ENCODE measurements at regions not wholly inside any gene's neighbourhood (a gene's known extent, or its start where the extent isn't known, plus 50 kb on each side); places are given as distances from the start of the nearest gene placed in this dataset.

GRCh38 chr4:100970414-100970813 lies 376.9 kb downstream of the PPP3CA start:
- Histone ChIP-seq H3K27ac (ENCODE audit: low read depth, low read length) (no peak overlapping the region), H3K4me3 (ENCODE audit: low read depth, low read length) (no peak overlapping the region), H3K36me3 (ENCODE audit: control insufficient read depth, insufficient read depth, low read length) (no peaks in the 10 kb centered on the region), H3K9me3 (ENCODE audit: control insufficient read depth, insufficient read depth, low read length) (no peaks in the 10 kb centered on the region), H3K27me3 (ENCODE audit: control insufficient read depth, insufficient read depth, low read length) (no peaks in the 10 kb centered on the region), H3K4me1 (ENCODE audit: control insufficient read depth, insufficient read depth, low read length) (no peaks in the 10 kb centered on the region)
- WGBS (ENCODE audit: insufficient coverage) = no CpG with 5 or more reads among the region's 3 CpGs
- DNase-seq (ENCODE audit: low read depth in 4 of 6, low spot score in 6 of 6) = peak in 1 of 6 donors; percentile 42

DNA sequence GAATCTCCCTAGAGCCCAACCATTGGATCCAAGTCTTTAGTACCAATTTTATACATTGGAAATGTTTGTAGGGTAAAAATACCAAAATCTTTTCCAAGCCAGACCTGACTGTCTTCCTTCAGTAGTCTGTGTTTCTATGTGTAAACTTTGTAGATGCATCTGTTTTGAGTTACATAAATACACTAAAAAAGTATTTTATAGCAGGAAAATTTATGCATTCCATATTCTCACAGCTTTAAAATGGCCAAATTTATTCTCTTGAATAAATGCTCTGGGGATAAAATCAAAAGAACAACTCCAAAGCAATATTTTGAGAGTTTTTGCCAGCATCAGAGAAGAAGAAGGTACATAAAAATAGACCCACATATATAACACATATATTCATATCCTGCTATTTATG lies 377.4 kb downstream of the PPP3CA start:
- Histone ChIP-seq H3K27ac (ENCODE audit: low read depth, low read length) (no peak overlapping the region), H3K27me3 (ENCODE audit: control insufficient read depth, insufficient read depth, low read length) (no peaks in the 10 kb centered on the region), H3K4me1 (ENCODE audit: control insufficient read depth, insufficient read depth, low read length) (no peaks in the 10 kb centered on the region), H3K4me3 (ENCODE audit: low read depth, low read length) (no peak overlapping the region), H3K36me3 (ENCODE audit: control insufficient read depth, insufficient read depth, low read length) (no peaks in the 10 kb centered on the region), H3K9me3 (ENCODE audit: control insufficient read depth, insufficient read depth, low read length) (no peaks in the 10 kb centered on the region)
- DNase-seq (ENCODE audit: low read depth in 4 of 6, low spot score in 6 of 6) = peak in 1 of 6 donors; percentile 70

DNA sequence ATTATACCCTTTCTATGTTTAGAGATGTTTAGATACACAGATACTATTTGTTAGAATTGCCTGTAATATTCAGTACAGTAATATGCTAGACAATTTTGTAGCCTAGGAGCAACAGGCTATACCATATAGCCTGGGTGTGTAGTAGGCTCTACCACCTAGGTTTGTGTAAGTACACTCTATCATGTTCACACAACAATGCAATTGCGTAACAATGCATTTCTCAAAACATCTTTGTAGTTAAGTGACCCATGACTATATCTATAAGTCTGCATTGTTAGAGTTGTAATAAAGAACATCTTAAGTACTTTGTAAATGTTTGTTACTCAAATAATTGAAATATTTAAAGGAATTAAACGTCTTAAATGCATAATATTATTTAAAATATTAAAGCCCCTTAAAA lies 379.3 kb downstream of the PPP3CA start:
- Histone ChIP-seq H3K27me3 (ENCODE audit: control insufficient read depth, insufficient read depth, low read length) (no peaks in the 10 kb centered on the region), H3K36me3 (ENCODE audit: control insufficient read depth, insufficient read depth, low read length) (no peaks in the 10 kb centered on the region), H3K9me3 (ENCODE audit: control insufficient read depth, insufficient read depth, low read length) (no peaks in the 10 kb centered on the region), H3K4me3 (ENCODE audit: low read depth, low read length) (no peak overlapping the region), H3K4me1 (ENCODE audit: control insufficient read depth, insufficient read depth, low read length) (no peaks in the 10 kb centered on the region), H3K27ac (ENCODE audit: low read depth, low read length) (no peak overlapping the region)
- no CpG with 5 or more reads among the region's 2 CpGs for WGBS (ENCODE audit: insufficient coverage)
- no peak for DNase-seq (ENCODE audit: low read depth in 4 of 6, low spot score in 6 of 6)

- no peaks in the 10 kb centered on the region for H3K36me3 ChIP-seq (ENCODE audit: control insufficient read depth, insufficient read depth, low read length)
- no peaks in the 10 kb centered on the region for H3K27me3 ChIP-seq (ENCODE audit: control insufficient read depth, insufficient read depth, low read length)
- H3K4me3 ChIP-seq (ENCODE audit: low read depth, low read length) = no peak overlapping the region
- no CpG with 5 or more reads among the region's 1 CpG for WGBS (ENCODE audit: insufficient coverage)
- no peaks in the 10 kb centered on the region for H3K4me1 ChIP-seq (ENCODE audit: control insufficient read depth, insufficient read depth, low read length)
- H3K9me3 ChIP-seq (ENCODE audit: control insufficient read depth, insufficient read depth, low read length) = no peaks in the 10 kb centered on the region
- DNase-seq (ENCODE audit: low read depth in 4 of 6, low spot score in 6 of 6) = no peak
- no peak overlapping the region for H3K27ac ChIP-seq (ENCODE audit: low read depth, low read length)
Measured at GRCh38 chr4:100963627-100964026, 383.7 kb downstream of the PPP3CA start.

- no peaks in the 10 kb centered on the region for H3K36me3 ChIP-seq (ENCODE audit: control insufficient read depth, insufficient read depth, low read length)
- H3K4me3 ChIP-seq (ENCODE audit: low read depth, low read length) = no peak overlapping the region
- no peak overlapping the region for H3K27ac ChIP-seq (ENCODE audit: low read depth, low read length)
- H3K4me1 ChIP-seq (ENCODE audit: control insufficient read depth, insufficient read depth, low read length) = no peaks in the 10 kb centered on the region
- H3K27me3 ChIP-seq (ENCODE audit: control insufficient read depth, insufficient read depth, low read length) = no peaks in the 10 kb centered on the region
- no peak for DNase-seq (ENCODE audit: low read depth in 4 of 6, low spot score in 6 of 6)
- no peaks in the 10 kb centered on the region for H3K9me3 ChIP-seq (ENCODE audit: control insufficient read depth, insufficient read depth, low read length)
Measured at GRCh38 chr4:100962698-100963097, 384.6 kb downstream of the PPP3CA start.

DNA sequence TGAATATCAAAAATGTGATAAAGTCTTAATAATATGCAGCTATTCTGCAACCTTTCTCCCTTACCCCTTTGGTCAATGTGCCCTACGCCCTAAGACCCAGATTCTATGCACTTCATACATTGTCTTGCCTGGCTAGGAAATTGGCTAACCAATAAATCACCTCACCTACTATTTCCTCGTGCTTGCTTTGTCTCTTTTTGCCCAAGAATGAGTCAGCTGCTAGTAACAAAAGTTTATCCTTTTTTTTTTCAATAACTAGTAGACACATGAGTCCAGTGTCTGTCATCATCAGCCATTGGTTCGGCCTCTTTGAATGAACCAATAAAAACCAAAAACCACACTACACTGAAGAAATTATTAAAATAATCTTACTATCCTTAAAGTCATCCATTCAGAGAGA lies 387.1 kb downstream of the PPP3CA start:
- no peaks in the 10 kb centered on the region for H3K4me1 ChIP-seq (ENCODE audit: control insufficient read depth, insufficient read depth, low read length)
- H3K36me3 ChIP-seq (ENCODE audit: control insufficient read depth, insufficient read depth, low read length) = no peaks in the 10 kb centered on the region
- H3K4me3 ChIP-seq (ENCODE audit: low read depth, low read length) = no peak overlapping the region
- no peak for DNase-seq (ENCODE audit: low read depth in 4 of 6, low spot score in 6 of 6)
- WGBS (ENCODE audit: insufficient coverage) = 69% methylated on average over 3 of the region's 3 CpGs
- no peaks in the 10 kb centered on the region for H3K9me3 ChIP-seq (ENCODE audit: control insufficient read depth, insufficient read depth, low read length)
- no peaks in the 10 kb centered on the region for H3K27me3 ChIP-seq (ENCODE audit: control insufficient read depth, insufficient read depth, low read length)
- H3K27ac ChIP-seq (ENCODE audit: low read depth, low read length) = no peak overlapping the region

- no CpG with 5 or more reads among the region's 2 CpGs for WGBS (ENCODE audit: insufficient coverage)
- H3K36me3 ChIP-seq (ENCODE audit: control insufficient read depth, insufficient read depth, low read length) = no peaks in the 10 kb centered on the region
- peak in 1 of 6 donors; percentile 35 for DNase-seq (ENCODE audit: low read depth in 4 of 6, low spot score in 6 of 6)
- no peak overlapping the region for H3K4me3 ChIP-seq (ENCODE audit: low read depth, low read length)
- H3K9me3 ChIP-seq (ENCODE audit: control insufficient read depth, insufficient read depth, low read length) = no peaks in the 10 kb centered on the region
- H3K27ac ChIP-seq (ENCODE audit: low read depth, low read length) = no peak overlapping the region
- H3K27me3 ChIP-seq (ENCODE audit: control insufficient read depth, insufficient read depth, low read length) = no peaks in the 10 kb centered on the region
- no peaks in the 10 kb centered on the region for H3K4me1 ChIP-seq (ENCODE audit: control insufficient read depth, insufficient read depth, low read length)
Measured at GRCh38 chr4:100954046-100954445, 393.3 kb downstream of the PPP3CA start.

GRCh38 chr4:100953616-100954015 lies 393.7 kb downstream of the PPP3CA start:
- Histone ChIP-seq H3K4me1 (ENCODE audit: control insufficient read depth, insufficient read depth, low read length) (no peaks in the 10 kb centered on the region), H3K9me3 (ENCODE audit: control insufficient read depth, insufficient read depth, low read length) (no peaks in the 10 kb centered on the region), H3K27ac (ENCODE audit: low read depth, low read length) (no peak overlapping the region), H3K4me3 (ENCODE audit: low read depth, low read length) (no peak overlapping the region), H3K36me3 (ENCODE audit: control insufficient read depth, insufficient read depth, low read length) (no peaks in the 10 kb centered on the region), H3K27me3 (ENCODE audit: control insufficient read depth, insufficient read depth, low read length) (no peaks in the 10 kb centered on the region)
- peak in 2 of 6 donors; percentile 71 to 75 for DNase-seq (ENCODE audit: low read depth in 4 of 6, low spot score in 6 of 6)

DNA sequence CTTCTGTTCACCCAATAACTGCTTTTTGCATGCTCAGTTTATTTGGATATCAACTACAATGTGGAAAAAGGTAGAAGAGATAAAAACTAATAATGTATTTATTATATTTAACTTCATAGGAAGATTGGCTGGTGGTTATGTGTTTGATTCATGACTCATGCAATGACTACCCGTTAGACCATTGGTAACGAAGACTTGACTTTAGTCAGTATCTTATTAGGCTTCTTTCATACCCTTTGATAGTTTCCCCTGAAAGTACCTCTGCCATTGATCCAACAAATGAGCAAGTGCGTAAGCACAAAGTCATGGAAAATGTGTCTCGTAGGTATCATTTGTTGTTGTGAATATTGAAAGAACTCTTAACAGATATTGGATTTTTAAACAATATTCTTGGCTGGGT lies 394.7 kb downstream of the PPP3CA start:
- no peak overlapping the region for H3K27ac ChIP-seq (ENCODE audit: low read depth, low read length)
- no peaks in the 10 kb centered on the region for H3K9me3 ChIP-seq (ENCODE audit: control insufficient read depth, insufficient read depth, low read length)
- no peak overlapping the region for H3K4me3 ChIP-seq (ENCODE audit: low read depth, low read length)
- DNase-seq (ENCODE audit: low read depth in 4 of 6, low spot score in 6 of 6) = no peak
- H3K27me3 ChIP-seq (ENCODE audit: control insufficient read depth, insufficient read depth, low read length) = no peaks in the 10 kb centered on the region
- WGBS (ENCODE audit: insufficient coverage) = 100% methylated on average over 1 of the region's 4 CpGs
- no peaks in the 10 kb centered on the region for H3K36me3 ChIP-seq (ENCODE audit: control insufficient read depth, insufficient read depth, low read length)
- no peaks in the 10 kb centered on the region for H3K4me1 ChIP-seq (ENCODE audit: control insufficient read depth, insufficient read depth, low read length)

DNA sequence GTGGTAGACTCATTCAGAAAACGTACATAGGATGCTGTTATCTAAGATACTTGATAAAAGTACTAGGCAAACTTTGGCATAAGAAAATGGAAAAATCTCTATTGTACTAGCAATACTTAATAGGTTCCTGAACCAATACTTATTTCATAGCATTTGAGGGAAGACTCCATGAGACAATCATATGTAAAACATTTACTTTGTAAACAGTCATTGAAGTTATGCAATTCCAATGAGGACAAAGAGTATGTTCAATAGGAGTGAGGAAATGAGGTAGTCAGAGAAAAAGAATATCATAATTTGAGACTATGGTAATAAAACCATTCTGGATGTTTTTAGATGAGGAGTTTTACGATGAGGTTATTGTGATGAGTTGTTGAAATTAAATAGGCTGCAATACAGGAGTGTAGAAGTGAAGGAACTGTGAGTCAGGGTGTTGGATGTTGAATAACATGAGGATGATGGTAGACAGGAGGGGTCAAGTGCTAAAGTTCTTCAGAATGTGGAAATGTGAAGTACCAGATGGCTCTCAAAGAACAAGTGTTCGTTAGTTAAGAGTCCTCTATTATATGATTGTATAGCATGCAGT lies 397.9 kb downstream of the PPP3CA start:
- H3K27ac ChIP-seq (ENCODE audit: low read depth, low read length) = no peak overlapping the region
- DNase-seq (ENCODE audit: low read depth in 4 of 6, low spot score in 6 of 6) = no peak
- H3K27me3 ChIP-seq (ENCODE audit: control insufficient read depth, insufficient read depth, low read length) = no peaks in the 10 kb centered on the region
- no peaks in the 10 kb centered on the region for H3K4me1 ChIP-seq (ENCODE audit: control insufficient read depth, insufficient read depth, low read length)
- H3K9me3 ChIP-seq (ENCODE audit: control insufficient read depth, insufficient read depth, low read length) = no peaks in the 10 kb centered on the region
- no peak overlapping the region for H3K4me3 ChIP-seq (ENCODE audit: low read depth, low read length)
- 86% methylated on average over 1 of the region's 3 CpGs for WGBS (ENCODE audit: insufficient coverage)
- H3K36me3 ChIP-seq (ENCODE audit: control insufficient read depth, insufficient read depth, low read length) = no peaks in the 10 kb centered on the region

All from spinal cord (tissue), 9 donors.